HepG2 (cell line): ENCODE measurements at regions not wholly inside any gene's neighbourhood (a gene's known extent, or its start where the extent isn't known, plus 50 kb on each side); places are given as distances from the start of the nearest gene placed in this dataset.

Experiments
- ATAC-seq: fragments of 200-7000 bp; cut with Tn5 transposase; 3 replicates; pipeline ENCODE4 v1.9.1; 2020; ENCODE audit warnings: mild to moderate bottlenecking, moderate library complexity
- BruUV-seq: library from RNA; stranded (reverse); fragments of 400-500 nt; replicated peaks from 2 replicates; lab custom pipeline; 2021; lab: Mats Ljungman, UMichigan
- CTCF ChIA-PET: fragments of 300-600 bp; formaldehyde crosslinking; extraction: SDS; loops from one replicate; lab custom pipeline; 2021; ENCODE audit warnings: low total read pairs, inconsistent platforms, low intra/inter-chr PET ratio; lab: Yijun Ruan, JAX
- POLR2A ChIA-PET: fragments of 350-600 bp; sonication (Branson Sonifier 250); formaldehyde crosslinking; loops from one replicate; lab custom pipeline; 2020; ENCODE audit warnings: antibody characterized with exemption, inconsistent platforms; lab: Yijun Ruan, JAX
- DNase-seq: peaks from one replicate; pipeline ENCODE4 v3.0.0-alpha.2; 2015; ENCODE audit warnings: low spot score
- FAIRE-seq: peaks from 3 replicates; lab custom pipeline; 2011; peaks lifted over from hg19 to GRCh38; lab: Jason Lieb, UNC
- H2AFZ ChIP-seq: one replicate; pipeline ENCODE4 v1.6.1; 2011; ENCODE audit warnings: low read length, inconsistent platforms
- H3K27ac ChIP-seq: fragments of 300-600 bp; 3 replicates; pipeline ENCODE4 v1.8.0; 2011; ENCODE audit warnings: mixed run types, mild to moderate bottlenecking, mixed read lengths, low read length, inconsistent platforms; ENCODE audit not compliant: insufficient read depth; ENCODE audit errors: extremely low read length
- H3K27me3 ChIP-seq, 2 experiments: fragments of 200-600 bp in 1 of 2; 2 replicates in 1 of 2; 3 replicates in 1 of 2; pipeline versions ENCODE4 v1.6.0 to v1.8.0; 2011; ENCODE audit warnings: low read length in 2 of 2, mild to moderate bottlenecking in 2 of 2, moderate library complexity in 2 of 2, inconsistent platforms in 1 of 2; ENCODE audit not compliant: insufficient read depth in 2 of 2, control insufficient read depth in 1 of 2
- H3K36me3 ChIP-seq, 2 experiments: fragments of 200-600 bp in 1 of 2; replicated peaks in 1 of 2; 2 replicates in 1 of 2; 3 replicates in 1 of 2; pipeline versions ENCODE4 v1.5.1 to v1.8.0; 2011; ENCODE audit warnings: low read length in 2 of 2, inconsistent platforms in 1 of 2; ENCODE audit not compliant: insufficient read depth in 2 of 2, control insufficient read depth in 1 of 2
- H3K4me1 ChIP-seq: 2 replicates; pipeline ENCODE4 v1.5.1; 2012; ENCODE audit warnings: low read length, inconsistent platforms; ENCODE audit not compliant: insufficient read depth
- H3K4me2 ChIP-seq: 2 replicates; pipeline ENCODE4 v1.6.0; 2011; ENCODE audit warnings: low read depth, low read length, inconsistent platforms
- H3K4me3 ChIP-seq, 3 experiments: fragments of 200-600 bp in 1 of 3; sonication (generic), shearing (Covaris generic) in 1 of 3; replicated peaks in 1 of 3; 2 replicates each; pipeline ENCODE4 v1.5.1; 2011 to 2016; ENCODE audit warnings: low read length in 3 of 3, inconsistent platforms in 2 of 3, low read depth in 2 of 3, mild to moderate bottlenecking in 2 of 3, control low read depth in 1 of 3, mixed read lengths in 1 of 3; ENCODE audit not compliant: insufficient read depth in 1 of 3
- H3K79me2 ChIP-seq: one replicate; pipeline ENCODE4 v1.6.1; 2011; ENCODE audit warnings: low read length, inconsistent platforms; ENCODE audit not compliant: insufficient read depth
- H3K9ac ChIP-seq: 2 replicates; pipeline ENCODE4 v1.6.0; 2011; ENCODE audit warnings: mild to moderate bottlenecking, low read depth, low read length, inconsistent platforms; ENCODE audit not compliant: insufficient read depth
- H3K9me3 ChIP-seq: 2 replicates; pipeline ENCODE4 v1.5.1; 2012; ENCODE audit warnings: mild to moderate bottlenecking, low read length
- H4K20me1 ChIP-seq: 2 replicates; pipeline ENCODE4 v1.6.0; 2011; ENCODE audit warnings: inconsistent platforms, mild to moderate bottlenecking, low read length, moderate library complexity; ENCODE audit not compliant: insufficient read depth
- MAFF ChIP-seq: IDR thresholded peaks from 2 replicates; pipeline ENCODE4 v1.6.1; 2011; ENCODE audit warnings: low read depth, low read length, improper control_type of control experiment
- MAFK ChIP-seq, 2 experiments: IDR thresholded peaks in 1 of 2; conservative IDR thresholded peaks in 1 of 2; 2 replicates each; pipeline ENCODE4 v1.6.1; 2011; ENCODE audit warnings: improper control_type of control experiment in 2 of 2, low read length in 2 of 2
- WGBS: methylation state at CpG from one replicate; pipeline ENCODE4 v1.1.6; 2017; ENCODE audit warnings: low lambda C conversion rate; 5-methylcytosine and 5-hydroxymethylcytosine counted together
- in situ Hi-C: cut with HindIII; loops from 2 replicates; pipeline ENCODE4 v1.10.0; 2017; ENCODE audit warnings: low pct_unique_long_range_greater_than_20kb; ENCODE audit not compliant: extremely low pct_ligation_motif_present
- intact Hi-C: fragments of 100-400 bp; cut with micrococcal nuclease; formaldehyde crosslinking; loops from one replicate; pipeline ENCODE4 v1.10.0; 2022; ENCODE audit not compliant: unreplicated experiment
- TF ChIP-seq, protein P1 (sequence below): conservative IDR thresholded peaks from 2 replicates; pipeline ENCODE4 v1.6.1; 2018; ENCODE audit warnings: missing genetic modification reagents
- TF ChIP-seq, protein P2 (sequence below): sonication (generic); formaldehyde crosslinking; IDR thresholded peaks from 2 replicates; pipeline ENCODE4 v1.5.0; 2020; ENCODE audit warnings: mild to moderate bottlenecking, missing genetic modification reagents, borderline replicate concordance
- TF ChIP-seq, protein P3 (sequence below): sonication (generic); formaldehyde crosslinking; IDR thresholded peaks from 2 replicates; pipeline ENCODE4 v1.5.1; 2020; ENCODE audit warnings: missing genetic modification reagents, mild to moderate bottlenecking, borderline replicate concordance

- H3K4me3 ChIP-seq, result no peak overlapping the region
- no peaks in the 10 kb centered on the region for H3K4me1 ChIP-seq
- ChIA-PET POLR2A (no interaction called here), CTCF (no interaction called here)
- FAIRE-seq, result no peak
- no peak overlapping the region for H2AFZ ChIP-seq
- H3K9ac ChIP-seq, result no peak overlapping the region
- no peaks in the 10 kb centered on the region for H3K79me2 ChIP-seq
- no peak for DNase-seq
- in situ Hi-C loops (no loop called here), intact Hi-C loops (no loop called here)
- H3K36me3 ChIP-seq, result no peaks in the 10 kb centered on the region
- no TSS peak for BruUV-seq
- no peak overlapping the region for H3K4me2 ChIP-seq
- WGBS, result 2% methylated on average over 1 of the region's 1 CpG
- no peak for ATAC-seq
- no peaks in the 10 kb centered on the region for H4K20me1 ChIP-seq
- peaks cover 25% of the 10 kb centered on the region for H3K9me3 ChIP-seq
- no peak overlapping the region for H3K27ac ChIP-seq
- H3K27me3 ChIP-seq, result no peaks in the 10 kb centered on the region
- TF ChIP-seq, protein P1, sequence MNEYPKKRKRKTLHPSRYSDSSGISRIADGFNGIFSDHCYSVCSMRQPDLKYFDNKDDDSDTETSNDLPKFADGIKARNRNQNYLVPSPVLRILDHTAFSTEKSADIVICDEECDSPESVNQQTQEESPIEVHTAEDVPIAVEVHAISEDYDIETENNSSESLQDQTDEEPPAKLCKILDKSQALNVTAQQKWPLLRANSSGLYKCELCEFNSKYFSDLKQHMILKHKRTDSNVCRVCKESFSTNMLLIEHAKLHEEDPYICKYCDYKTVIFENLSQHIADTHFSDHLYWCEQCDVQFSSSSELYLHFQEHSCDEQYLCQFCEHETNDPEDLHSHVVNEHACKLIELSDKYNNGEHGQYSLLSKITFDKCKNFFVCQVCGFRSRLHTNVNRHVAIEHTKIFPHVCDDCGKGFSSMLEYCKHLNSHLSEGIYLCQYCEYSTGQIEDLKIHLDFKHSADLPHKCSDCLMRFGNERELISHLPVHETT (CRISPR knock-in tag), result no peak
- TF ChIP-seq, protein P2, sequence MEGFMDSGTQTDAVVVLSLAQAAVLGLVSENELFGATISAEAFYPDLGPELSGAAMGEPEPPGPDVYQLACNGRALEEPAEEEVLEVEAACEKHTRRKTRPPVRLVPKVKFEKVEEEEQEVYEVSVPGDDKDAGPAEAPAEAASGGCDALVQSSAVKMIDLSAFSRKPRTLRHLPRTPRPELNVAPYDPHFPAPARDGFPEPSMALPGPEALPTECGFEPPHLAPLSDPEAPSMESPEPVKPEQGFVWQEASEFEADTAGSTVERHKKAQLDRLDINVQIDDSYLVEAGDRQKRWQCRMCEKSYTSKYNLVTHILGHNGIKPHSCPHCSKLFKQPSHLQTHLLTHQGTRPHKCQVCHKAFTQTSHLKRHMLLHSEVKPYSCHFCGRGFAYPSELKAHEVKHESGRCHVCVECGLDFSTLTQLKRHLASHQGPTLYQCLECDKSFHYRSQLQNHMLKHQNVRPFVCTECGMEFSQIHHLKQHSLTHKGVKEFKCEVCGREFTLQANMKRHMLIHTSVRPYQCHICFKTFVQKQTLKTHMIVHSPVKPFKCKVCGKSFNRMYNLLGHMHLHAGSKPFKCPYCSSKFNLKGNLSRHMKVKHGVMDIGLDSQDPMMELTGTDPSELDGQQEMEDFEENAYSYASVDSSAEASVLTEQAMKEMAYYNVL, result no peak
- TF ChIP-seq MAFK (conservative IDR thresholded peaks at IDR 0.05 in 1 of 2, IDR thresholded peaks at IDR 0.05 in 1 of 2; ENCODE audit: low read length in 2 of 2), result peak; percentile 30 to 65; a peak in 3 of 4 replicates
- TF ChIP-seq, protein P3, sequence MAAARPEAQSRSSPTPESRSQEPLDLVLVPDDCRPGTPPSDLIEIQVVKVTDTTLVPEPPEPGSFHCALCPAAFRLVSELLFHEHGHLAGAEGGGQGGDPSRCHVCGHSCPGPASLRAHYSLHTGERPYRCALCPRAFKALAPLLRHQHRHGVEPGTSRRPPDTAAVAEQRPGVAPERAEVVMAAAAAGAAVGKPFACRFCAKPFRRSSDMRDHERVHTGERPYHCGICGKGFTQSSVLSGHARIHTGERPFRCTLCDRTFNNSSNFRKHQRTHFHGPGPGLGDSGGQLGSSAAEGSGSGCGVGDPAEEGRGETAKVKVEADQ, result no peak
- TF ChIP-seq MAFF, result peak; percentile 50; the same call in 1 of the 2 replicates
These were observed 939.5 kb upstream of the CHAC2 start for GRCh38 chr2:52828112-52828511.
